Suppressor macrophage treated with lipopolysaccharide for 1 hour (primary cell): ENCODE measurements at regions not wholly inside any gene's neighbourhood (a gene's known extent, or its start where the extent isn't known, plus 50 kb on each side); places are given as distances from the start of the nearest gene placed in this dataset.

Source experiments
- DNase-seq, 3 donors: peaks; one replicate each; pipeline ENCODE4 v3.0.0-alpha.2; 2020 to 2022

DNA sequence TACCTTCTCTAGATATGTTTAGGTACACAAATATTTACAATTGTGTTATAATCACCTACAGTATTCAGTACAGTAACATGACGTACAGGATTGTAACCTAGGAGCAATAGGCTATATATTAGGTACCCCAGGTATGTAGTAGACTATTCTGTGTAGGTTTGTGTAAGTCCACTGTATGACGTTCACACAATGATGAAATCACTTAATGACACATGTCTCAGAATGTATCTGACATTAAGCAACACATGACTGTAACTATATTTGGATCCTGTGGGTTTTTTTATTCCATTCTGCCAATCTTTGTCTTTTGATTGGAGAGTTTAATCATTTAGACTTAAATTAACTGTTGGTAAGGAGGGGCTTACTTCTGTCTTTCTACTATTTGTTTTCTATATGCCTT is 52.1 kb downstream of the STYXL2 start:
- DNase-seq: peak; percentile 12 to 46 (median 44)

DNA sequence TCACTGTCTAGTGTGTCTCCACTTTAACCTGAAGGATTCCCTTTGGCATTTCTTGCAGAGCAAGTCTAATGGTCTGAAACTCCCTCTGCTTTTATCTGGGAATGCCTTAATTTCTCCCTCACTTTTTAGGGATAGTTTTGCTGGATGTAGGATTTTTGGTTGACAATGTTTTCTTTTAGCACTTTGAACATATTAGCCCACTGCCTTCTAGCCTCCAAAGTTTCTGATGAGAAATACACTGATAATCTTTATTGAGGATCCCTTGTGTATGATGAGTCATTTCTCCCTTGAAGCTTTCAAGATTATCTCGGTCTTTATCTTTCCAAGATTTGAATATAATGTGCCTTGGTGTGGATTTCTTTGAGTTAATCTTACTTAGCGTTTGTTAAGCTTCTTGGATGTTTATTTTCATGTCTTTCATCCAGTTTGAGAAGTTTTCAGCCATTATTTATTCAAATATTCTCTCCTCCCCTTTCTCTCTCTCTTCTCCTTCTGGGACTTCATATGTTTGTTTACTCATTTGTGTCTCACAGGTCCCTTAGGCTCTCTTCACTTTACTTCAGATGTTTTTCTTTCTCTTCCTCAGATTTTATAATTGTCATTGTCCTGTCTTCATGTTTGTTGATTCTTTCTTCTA is 53.1 kb downstream of the STYXL2 start:
- no peak for DNase-seq

DNA sequence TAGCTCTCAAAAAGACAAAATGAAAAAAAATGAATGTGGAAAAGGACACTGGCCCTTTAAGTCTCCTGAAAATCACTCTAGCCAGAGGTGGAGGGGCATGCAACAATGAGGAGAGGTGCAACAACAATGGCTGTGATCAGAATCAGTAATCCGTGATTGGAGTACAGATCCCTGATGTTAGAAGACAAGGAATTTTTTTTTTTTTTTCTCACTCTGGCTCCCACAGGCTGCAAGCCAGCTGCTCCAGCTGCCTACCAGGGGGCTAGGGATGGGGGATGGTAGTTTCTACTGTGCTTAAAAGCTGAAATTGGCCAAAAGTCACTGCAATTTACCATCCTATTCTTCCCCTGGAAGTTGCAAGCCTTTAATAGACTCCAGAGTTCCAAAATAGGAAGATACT is 54.5 kb downstream of the STYXL2 start:
- no peak for DNase-seq

DNA sequence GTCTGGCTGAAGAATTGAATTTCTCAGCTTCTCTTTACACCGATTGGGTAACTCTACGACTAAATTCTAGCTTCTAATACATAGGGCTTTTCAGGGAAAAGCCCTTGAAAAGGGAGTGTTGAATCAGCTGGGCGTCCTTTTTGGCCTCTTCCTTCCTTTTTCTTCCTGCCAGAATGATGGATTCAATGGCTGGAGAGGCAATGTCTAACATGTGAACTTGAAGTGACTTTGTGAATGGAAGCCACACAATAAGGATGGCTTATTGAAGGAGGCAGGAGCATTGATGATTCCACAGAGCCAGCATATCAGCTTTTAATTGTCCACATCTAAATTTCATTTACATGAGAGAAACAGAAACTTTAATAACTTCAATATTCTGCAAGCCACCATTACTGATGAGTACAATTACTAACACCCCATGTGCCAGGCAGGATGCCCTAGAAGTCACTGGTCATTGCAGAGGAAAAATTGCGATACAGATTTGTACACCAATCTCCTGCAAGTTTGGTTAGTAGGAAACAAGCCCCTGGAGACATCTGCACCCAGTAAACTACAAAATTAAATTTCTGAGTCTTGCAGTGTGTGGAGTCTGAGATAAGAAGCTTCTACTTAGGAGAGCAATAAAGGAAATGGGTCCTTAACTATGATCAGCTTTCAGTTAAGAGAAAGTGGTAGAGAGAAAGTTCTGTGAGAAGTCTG is 56.1 kb downstream of the STYXL2 start:
- DNase-seq: no peak

DNA sequence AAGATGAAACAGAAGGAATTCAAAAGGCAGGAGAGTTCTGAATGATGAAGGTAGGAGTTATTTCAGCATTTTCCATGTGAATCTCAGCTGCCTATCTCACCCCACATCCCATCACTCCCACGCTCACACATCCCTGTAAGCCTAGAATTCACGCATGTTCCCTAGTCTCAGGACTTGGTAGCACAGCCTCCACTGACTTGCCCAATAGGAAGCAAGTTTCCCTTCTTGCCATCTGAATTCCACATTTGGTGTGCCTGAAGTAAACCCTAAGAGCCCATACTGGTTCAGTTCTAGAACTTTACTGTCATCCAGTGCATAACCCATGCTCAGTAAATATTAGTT is 56.6 kb downstream of the STYXL2 start:
- DNase-seq: no peak

DNA sequence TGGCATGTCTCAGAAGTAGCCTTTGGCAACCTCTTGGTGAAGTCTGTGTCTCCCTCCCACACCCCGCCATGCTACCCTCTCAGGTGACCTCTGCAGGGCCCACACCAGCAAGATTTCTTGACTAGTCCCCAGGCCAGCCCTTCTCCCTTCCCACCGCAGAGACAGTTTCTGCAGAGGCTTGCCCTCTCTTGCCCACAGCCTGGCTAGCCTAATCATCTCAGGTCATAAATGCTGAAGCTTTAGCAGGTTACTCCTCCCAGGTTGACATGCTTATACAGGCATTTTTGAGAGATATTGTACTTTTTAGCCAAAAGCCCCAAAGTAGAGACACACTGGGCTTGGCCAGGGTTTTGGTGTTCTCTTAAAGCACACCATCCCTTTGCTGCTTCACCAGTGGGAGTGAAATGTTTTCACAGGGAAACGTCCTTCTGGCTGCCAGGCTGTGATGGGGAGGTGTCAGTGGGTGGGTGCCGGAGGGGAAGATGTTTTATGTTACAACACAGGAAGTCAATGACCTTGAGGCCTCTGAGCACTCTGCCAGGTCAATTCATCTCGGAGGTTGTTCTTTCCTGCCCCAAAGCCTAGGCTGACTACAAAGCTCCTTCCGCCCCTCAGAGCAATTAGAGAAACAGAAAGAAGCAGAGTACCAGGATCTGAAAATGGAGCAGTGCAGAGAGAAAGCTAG is 58.5 kb downstream of the STYXL2 start:
- DNase-seq: no peak

DNA sequence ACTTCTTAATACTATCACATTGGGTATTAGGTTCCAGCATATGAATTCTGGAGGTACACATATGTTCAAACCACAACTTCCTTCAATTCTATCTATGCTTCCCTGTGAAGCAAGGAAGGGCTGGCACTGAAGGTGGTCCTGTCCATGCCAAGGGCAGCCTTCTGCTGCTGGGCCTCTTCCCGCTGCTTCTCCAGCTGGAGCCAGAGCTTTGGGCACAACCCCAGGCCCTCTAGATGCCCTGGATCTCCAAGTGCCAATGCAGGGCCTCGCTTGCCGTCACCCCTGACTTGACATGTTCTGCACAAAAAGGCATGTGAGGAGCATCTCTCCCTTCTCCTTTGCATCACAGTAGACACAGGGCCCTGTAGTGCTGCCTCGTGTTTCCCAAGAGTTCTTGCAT is 62.6 kb downstream of the STYXL2 start:
- DNase-seq: no peak

DNA sequence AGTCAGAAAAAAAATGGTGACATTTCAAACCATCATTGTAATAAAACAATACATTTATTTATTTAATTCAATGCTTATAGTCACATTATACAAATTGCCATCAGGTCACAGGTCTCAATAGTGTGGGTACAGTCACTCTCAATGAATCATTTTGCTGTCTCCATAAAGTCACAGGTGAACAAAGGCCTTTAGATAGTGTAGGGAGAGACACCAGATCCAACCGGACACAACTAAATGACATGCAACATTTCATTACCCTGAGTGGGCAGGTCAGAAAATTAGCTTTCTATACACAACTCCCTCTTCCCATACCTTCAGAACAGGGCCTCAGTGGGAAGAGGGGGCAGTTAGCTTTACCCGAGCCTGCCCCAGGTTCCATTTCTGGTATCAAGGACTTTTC is 63.2 kb downstream of the STYXL2 start:
- no peak for DNase-seq

DNA sequence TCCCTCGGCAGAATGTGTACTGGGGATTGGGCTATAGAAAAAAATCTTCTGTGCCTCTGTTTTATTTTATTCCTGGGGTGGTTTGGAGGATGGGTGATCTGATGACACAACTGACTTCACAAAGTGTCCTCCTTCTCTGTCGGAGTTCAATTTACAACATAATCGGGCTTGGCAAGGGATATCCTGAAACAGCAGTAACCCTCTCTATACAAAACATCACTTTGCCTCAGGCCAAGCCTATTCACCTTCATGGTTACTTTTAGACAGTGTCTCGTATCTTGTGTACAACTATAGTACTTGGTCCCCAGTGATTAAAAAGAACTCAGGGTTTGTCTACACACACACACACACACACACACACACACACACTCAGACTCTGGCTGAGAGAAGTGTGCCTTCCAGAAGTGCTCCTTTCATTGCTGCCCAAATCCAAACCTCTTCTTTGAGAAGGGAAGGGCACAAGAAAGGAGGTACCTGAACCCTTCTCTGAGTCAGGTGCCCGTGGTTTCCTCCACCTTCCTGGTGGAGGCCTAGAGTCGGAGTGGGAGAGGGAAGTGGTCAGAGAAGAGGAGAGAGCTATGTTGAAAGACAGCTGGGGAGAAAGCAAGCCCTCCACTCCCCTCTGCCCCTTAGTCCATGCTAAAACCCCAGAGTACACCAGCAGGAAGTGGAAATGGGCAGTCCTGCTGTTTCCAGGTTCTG is 62.4 kb upstream of the POU2F1 start:
- DNase-seq: no peak

DNA sequence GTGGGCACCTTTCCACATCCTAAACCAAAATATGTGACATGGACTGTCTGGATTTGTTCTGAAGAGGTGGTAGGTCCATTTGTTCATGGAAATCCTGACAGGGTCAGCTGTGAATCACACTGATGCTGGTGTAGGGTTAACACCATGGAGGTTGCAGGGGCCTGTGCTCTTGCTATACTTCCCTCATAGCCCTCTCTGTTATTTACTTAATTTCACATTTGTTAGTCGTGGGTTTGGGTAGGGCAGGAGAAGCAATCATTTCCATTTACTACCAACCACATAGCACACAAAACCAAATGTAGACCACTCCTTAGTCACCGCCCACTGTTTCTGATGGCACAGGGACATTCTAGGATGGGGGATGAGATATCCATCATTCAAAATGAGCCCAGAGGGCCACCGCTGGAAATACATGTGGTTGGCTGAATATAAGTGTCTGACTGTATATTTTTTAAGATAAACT is 61.8 kb upstream of the POU2F1 start:
- no peak for DNase-seq

DNA sequence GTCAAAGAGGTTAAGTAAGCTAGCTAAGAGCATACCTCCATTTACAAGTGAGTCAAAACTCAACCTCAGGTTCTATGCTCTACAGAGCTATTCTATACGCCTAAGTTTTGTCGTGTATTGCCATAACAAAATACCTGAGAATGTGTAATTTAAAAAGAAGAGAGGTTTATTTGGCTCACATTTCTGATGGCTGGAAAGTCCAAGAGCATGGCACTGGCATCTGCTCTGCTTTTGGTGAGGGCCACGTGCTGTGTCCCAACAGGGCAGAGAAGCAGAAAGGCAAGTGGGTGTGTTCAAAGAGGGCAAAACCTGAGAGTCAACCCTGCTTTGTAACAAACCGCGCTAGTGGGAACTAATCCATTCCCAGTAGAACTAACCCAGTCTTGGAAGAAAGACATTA is 60.9 kb upstream of the POU2F1 start:
- no peak for DNase-seq

DNA sequence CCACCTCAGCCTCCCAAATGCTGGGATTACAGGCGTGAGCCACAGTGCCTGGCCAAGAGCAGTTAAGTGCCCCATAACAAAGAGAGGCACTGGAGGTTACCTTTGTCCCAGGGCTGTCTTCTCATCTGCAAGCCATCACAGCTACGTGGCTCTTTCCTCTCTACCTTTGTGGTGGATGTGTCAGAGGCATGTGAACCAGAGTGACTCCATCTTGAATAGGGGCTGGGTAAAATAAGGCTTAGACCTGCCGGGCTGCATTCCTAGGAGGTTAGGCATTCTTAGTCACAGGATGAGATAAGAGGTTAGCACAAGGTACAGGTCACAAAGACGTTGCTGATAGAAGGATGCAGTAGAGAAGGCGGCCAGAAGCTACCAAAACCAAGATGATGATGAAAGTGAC is 59.4 kb upstream of the POU2F1 start:
- no peak for DNase-seq

DNA sequence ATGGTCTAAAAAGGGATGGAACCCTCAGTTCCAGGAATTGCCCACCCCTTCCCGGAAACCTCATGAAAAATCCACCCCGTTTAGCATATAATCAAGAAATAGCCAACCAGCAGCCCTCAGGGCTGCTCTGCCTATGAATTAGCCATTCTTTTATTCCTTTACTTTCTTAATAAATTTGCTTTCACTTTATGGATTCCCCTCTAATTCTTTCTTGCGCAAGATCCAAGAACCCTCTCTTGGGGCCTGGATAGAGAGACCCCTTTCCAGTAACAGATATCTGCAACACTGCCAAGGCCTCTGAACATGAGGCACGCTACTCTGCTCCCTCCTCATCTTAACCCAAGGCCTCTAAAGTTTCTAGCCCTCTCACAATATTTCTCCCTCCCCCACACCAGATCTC is 58.9 kb upstream of the POU2F1 start:
- no peak for DNase-seq

DNA sequence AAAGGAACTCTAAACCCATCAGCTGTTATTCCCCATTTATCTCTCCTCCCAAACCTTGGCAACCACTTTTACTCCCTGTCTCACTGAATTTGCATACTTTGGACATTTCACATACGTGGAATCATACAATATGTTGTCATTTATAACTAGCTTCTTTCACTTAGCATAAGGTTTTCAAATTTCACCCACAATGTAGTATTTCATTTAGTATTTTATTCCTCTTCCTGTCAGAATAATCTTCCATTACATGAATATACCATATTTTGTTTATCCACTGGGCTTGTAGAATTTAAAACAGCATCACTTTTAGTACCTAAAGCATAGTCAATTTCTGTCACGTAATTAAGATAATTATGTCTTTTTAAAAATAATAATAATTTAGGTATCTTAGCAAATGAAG is 55.5 kb upstream of the POU2F1 start:
- DNase-seq: no peak

DNA sequence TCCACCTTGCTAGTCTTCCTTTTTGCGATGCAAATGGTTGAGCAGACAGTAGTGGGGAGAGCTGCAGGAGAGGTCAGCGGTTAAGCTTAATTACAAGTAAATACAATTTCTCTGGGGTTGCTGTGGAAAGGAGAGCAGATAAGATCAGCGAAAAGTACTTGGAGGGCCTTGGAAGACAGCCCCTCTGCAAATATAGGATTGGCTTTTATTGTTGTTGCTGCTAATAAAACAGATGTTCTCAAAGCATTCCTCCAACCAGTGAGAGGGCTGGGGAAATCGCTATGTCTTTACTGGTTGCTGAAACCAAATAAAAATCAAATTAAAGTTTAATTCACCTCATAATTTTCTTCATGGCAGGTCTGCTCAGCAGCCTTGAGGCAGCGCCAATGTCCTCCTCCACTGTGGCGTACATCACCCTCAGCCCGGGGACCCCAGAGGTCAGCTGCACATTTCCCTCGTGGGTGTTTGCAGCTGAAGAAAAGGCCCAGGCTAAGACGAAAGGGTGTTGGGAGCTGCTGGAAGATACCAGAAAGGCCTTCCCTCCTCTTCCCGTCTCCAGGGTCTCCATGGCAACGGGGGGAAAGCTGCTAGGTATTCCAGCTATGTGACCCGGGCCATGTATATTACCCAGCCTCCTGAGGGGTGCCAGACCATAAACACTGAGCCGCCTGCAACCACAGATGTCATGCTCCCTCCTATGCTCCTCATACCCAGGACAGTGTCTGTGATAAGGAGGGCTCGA is 54.6 kb upstream of the POU2F1 start:
- no peak for DNase-seq

DNA sequence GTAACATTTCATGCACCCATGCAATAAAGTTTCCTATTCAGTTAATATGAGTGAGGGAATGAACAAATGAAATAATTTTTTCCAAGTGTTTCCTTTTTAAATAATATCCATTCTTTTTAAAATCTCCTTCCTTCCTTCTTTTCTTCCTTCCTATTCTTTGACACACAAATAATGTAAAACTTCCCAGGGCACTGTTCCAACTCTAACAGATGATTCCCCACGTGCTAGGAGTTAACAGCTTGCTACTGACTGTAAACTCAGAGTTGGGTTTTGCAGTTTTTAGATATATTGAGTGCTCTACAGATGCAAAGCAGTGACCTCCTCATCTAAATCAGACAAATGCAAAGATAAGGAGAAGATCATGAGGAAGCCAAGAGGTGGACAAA is 54.0 kb upstream of the POU2F1 start:
- no peak for DNase-seq

DNA sequence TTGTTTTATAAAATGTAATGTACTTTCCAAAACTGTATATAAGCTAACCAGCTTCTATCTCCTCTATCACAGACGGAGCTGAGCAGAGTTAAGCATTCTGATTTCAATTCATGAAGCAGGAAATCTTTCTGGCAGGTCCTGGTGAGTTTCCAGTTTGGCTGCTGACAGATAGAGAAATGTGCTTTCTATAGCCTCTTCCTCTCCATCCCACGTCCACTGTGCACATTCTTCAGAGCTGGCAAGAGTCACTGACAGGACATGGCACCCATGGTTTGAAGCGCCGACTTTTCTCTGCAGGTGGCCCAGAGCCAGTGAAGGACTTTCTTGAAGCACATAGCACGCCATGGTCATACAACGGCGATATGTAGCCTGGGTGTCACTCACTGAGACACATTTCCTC is 52.3 kb upstream of the POU2F1 start:
- DNase-seq: no peak

DNA sequence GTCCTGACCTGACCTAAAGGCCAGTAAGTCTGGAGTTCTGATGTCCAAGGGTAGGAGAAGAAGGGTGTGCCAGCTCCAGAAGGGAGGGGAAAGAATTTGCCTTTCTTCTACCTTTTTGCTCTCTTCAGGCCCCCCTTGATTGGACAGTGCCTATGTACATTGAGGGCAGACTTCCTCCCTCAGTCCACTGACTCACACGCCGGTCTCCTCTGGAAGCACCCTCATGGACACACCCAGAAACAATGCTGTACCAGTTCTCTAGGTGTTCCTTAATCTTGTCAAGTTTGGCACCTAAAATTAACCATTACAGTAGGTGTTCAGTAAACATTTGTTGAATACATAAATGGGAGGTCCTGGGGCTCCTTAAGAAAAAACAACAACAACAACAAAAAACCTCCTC is 51.0 kb upstream of the POU2F1 start:
- no peak for DNase-seq
